CD4-positive, alpha-beta T cell (primary cell): ENCODE measurements at regions not wholly inside any gene's neighbourhood (a gene's known extent, or its start where the extent isn't known, plus 50 kb on each side); places are given as distances from the start of the nearest gene placed in this dataset.

Experiments
- ATAC-seq: fragments of 200-7000 bp; cut with Tn5 transposase; one replicate; pipeline ENCODE4 v1.10.0; 2022; ENCODE audit warnings: mild to moderate bottlenecking; ENCODE audit not compliant: poor library complexity
- CTCF ChIA-PET: fragments of 350-600 bp; sonication (Branson Sonifier 250); formaldehyde crosslinking; loops from one replicate; lab custom pipeline; 2021; ENCODE audit warnings: antibody characterized with exemption, inconsistent platforms; lab: Charles Lee
- POLR2A ChIA-PET: fragments of 350-600 bp; sonication (Branson Sonifier 250); formaldehyde crosslinking; loops from one replicate; lab custom pipeline; 2021; ENCODE audit warnings: antibody characterized with exemption, inconsistent platforms; lab: Charles Lee
- DNase-seq, 14 experiments: peaks; one replicate each; pipeline ENCODE4 v3.0.0-alpha.2; 2013 to 2020; ENCODE audit warnings: mixed read lengths in 2 of 14
- H3K27ac ChIP-seq, 2 donors: one replicate each; pipeline versions ENCODE4 v1.5.1 to v1.7.0; 2013; ENCODE audit warnings: low read length in 2 of 2, low read depth in 1 of 2, mild to moderate bottlenecking in 1 of 2
- H3K27me3 ChIP-seq, 2 experiments: 1 replicate in 1 of 2; 2 replicates in 1 of 2; pipeline versions ENCODE4 v1.6.1 to v1.7.0; 2013; ENCODE audit warnings: low read length in 2 of 2, control low read depth in 1 of 2, mild to moderate bottlenecking in 1 of 2, moderate library complexity in 1 of 2; ENCODE audit not compliant: insufficient read depth in 2 of 2, control insufficient read depth in 1 of 2
- H3K36me3 ChIP-seq: one replicate; pipeline ENCODE4 v1.6.1; 2013; ENCODE audit warnings: low read length, control low read depth; ENCODE audit not compliant: insufficient read depth
- H3K4me1 ChIP-seq: one replicate; pipeline ENCODE4 v1.6.1; 2013; ENCODE audit warnings: low read length, control low read depth; ENCODE audit not compliant: insufficient read depth
- H3K4me3 ChIP-seq: one replicate; pipeline ENCODE4 v1.5.1; 2013; ENCODE audit warnings: mild to moderate bottlenecking, low read length, moderate library complexity
- H3K9me3 ChIP-seq, 2 experiments: 1 replicate in 1 of 2; 2 replicates in 1 of 2; pipeline versions ENCODE4 v1.6.1 to v1.7.0; 2013; ENCODE audit warnings: low read length in 2 of 2, mild to moderate bottlenecking in 2 of 2, control low read depth in 1 of 2, moderate library complexity in 1 of 2; ENCODE audit not compliant: control insufficient read depth in 1 of 2, insufficient read depth in 1 of 2
- H3K27ac Mint-ChIP-seq: one replicate; pipeline ENCODE4 v1.8.0; 2020; ENCODE audit warnings: mixed read lengths
- H3K27me3 Mint-ChIP-seq: one replicate; pipeline ENCODE4 v1.8.0; 2021; ENCODE audit warnings: mixed read lengths
- H3K36me3 Mint-ChIP-seq: one replicate; pipeline ENCODE4 v1.8.0; 2021; ENCODE audit warnings: low read depth, mixed read lengths
- H3K4me1 Mint-ChIP-seq: one replicate; pipeline ENCODE4 v1.8.0; 2021; ENCODE audit warnings: low read depth, mixed read lengths
- H3K4me3 Mint-ChIP-seq: one replicate; pipeline ENCODE4 v1.8.0; 2020; ENCODE audit warnings: mild to moderate bottlenecking, mixed read lengths
- H3K9me3 Mint-ChIP-seq: one replicate; pipeline ENCODE4 v1.8.0; 2020; ENCODE audit warnings: mixed read lengths
- CTCF ChIP-seq: fragments of 200-600 bp; IDR thresholded peaks from one replicate; pipeline ENCODE4 v1.8.0; 2022; ENCODE audit warnings: antibody characterized with exemption, mild to moderate bottlenecking
- intact Hi-C, 2 experiments: fragments of 100-400 bp; cut with DNase I in 1 of 2; cut with micrococcal nuclease in 1 of 2; formaldehyde crosslinking; loops; one replicate each; pipeline versions ENCODE4 v1.15.1 to v1.9.0; 2023 to 2025; cut with DNase I, micrococcal nuclease

DNA sequence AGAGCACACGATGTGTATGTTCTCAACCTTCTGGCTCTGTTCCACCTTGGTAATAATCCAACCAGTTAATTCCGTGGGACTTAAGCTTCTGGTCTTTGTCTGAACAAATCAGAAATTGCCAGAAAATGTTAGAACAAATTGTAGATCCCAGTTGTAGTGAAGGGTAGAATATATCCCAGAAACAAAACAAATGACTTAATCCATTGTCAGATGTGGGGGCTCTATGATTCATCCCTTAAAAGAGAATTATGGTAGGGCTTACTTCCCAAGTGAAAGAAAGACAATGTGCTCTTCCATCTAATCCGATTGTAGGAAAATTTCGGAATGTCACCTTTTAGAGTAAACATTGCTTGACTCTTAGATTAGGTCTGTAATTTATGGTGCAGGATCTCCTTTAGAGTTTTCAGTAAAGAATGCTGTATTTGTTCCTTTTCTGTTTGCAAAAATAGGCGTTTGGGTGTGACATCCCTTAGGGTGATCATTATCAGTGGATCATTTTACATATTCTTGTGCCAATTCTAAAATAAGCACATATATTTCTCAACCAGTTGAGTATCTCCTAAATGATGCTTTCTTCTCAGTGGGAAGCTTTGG lies 234.5 kb upstream of the ZNF217 start:
- Mint-ChIP-seq H3K4me1 (peaks cover 52% of the 10 kb centered on the region), H3K27ac (peak overlapping the region; percentile 70), H3K4me3 (peak overlapping the region; percentile 72), H3K9me3 (no peaks in the 10 kb centered on the region), H3K27me3 (no peaks in the 10 kb centered on the region), H3K36me3 (no peaks in the 10 kb centered on the region)
- ChIA-PET POLR2A (interaction anchor here (0.8 to 1.5 kb wide), 6 partner anchors 11 to 218 kb away, joined by 3 to 6 read pairs (median 4); no protein-coding TSS in a partner anchor), CTCF (interaction anchor here (1.0 to 1.2 kb wide), 3 partner anchors 12 to 37 kb away, joined by 3 read pairs; no protein-coding TSS in a partner anchor)
- TF ChIP-seq CTCF = no peak
- peaks cover 7% of the 10 kb centered on the region for H3K4me1 ChIP-seq
- H3K27me3 ChIP-seq = no peaks in the 10 kb centered on the region
- H3K4me3 ChIP-seq = no peak overlapping the region
- DNase-seq = no peak
- no peak overlapping the region for H3K27ac ChIP-seq
- H3K9me3 ChIP-seq = no peaks in the 10 kb centered on the region
- intact Hi-C loops = loop anchor here (5.0 kb wide), 1 partner anchor 39 kb away; no protein-coding TSS in a partner anchor
- H3K36me3 ChIP-seq = no peaks in the 10 kb centered on the region
- no peak for ATAC-seq

DNA sequence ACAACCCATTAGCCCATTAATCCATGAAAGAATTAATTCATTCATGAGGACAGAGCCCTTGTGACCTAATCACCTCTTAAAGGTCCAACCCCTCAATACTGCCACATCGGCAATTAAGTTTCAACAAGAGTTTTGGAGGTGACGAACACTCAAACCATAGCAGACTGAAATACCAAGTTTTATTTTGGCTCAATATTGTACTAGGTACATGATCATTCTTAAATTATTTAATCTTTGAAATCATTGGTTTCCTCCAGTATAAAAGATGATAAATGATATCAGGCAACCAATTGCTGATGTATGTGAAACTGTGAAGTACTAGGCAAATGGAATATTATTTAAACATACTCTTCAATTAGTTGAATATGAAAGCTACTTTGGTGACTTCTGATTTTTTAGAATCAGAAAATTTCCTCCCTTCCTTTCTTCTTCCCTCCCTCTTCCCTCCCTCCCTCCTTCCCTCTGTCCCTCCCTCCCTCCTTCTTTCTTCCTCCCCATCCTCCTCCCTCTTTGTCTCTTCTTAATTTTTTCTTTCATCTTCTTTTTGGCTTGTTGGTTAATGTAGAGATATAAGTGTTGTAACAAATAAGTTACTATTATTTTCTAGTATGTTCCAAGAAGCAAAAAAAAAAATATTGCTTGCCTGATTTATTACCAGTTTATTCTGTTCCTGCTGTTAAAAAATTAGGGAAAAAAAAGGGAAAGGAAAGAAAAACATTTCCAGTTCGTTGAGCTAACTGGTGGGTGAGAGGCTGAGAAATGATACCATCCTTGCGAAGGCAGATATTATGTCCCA lies 233.9 kb upstream of the ZNF217 start:
- POLR2A ChIA-PET = interaction anchor here (0.8 to 1.5 kb wide), 5 partner anchors 11 to 218 kb away, joined by 3 to 6 read pairs (median 3); no protein-coding TSS in a partner anchor
- Histone ChIP-seq H3K4me1 (peaks cover 7% of the 10 kb centered on the region), H3K27me3 (no peaks in the 10 kb centered on the region), H3K4me3 (no peak overlapping the region), H3K36me3 (no peaks in the 10 kb centered on the region), H3K9me3 (no peaks in the 10 kb centered on the region), H3K27ac (no peak overlapping the region)
- DNase-seq = no peak
- no peaks in the 10 kb centered on the region for H3K9me3 Mint-ChIP-seq
- intact Hi-C loops = loop anchor here (5.0 kb wide), 1 partner anchor 40 kb away; no protein-coding TSS in a partner anchor
- TF ChIP-seq CTCF = no peak
- H3K4me1 Mint-ChIP-seq = peaks cover 45% of the 10 kb centered on the region
- peak overlapping the region; percentile 52 for H3K27ac Mint-ChIP-seq
- CTCF ChIA-PET = interaction anchor here (1.1 to 1.2 kb wide), 2 partner anchors 11 to 37 kb away, joined by 3 read pairs; no protein-coding TSS in a partner anchor
- no peak for ATAC-seq
- no peaks in the 10 kb centered on the region for H3K27me3 Mint-ChIP-seq
- peak overlapping the region; percentile 4 for H3K4me3 Mint-ChIP-seq
- no peaks in the 10 kb centered on the region for H3K36me3 Mint-ChIP-seq

DNA sequence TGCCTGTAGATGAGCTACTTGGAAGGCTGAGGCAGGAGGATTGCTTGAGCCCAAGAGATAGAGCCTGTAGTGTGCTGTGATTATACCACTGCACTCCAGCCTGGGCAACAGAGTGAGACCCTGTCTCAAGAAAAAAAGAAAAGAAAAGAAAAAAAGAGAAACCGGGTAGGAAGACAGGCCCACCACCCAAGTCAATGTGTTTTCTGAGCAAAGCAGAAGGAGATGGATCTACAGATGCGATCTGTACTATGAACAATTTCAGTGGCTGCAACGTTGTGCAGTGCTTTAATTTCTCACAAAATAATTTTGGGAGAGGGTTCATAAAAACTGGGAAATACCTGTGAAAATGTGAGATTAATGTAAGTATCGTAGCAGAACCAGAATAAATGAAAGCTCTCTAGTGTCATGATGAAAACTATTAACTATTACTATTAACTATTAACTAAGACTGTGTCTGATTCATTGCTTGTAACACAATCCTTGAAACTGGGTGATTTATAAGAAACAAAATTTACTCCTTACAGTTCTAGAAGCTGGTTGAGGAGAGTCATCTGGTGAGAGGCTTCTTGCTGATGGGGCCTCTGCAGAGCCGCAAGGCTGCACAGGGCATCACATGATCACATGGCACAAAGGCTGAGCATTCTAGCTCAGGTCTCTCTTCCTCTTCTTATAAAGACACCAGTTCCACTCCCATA lies 233.1 kb upstream of the ZNF217 start:
- no peak for TF ChIP-seq CTCF
- H3K27me3 Mint-ChIP-seq = no peaks in the 10 kb centered on the region
- peak overlapping the region; percentile 52 for H3K27ac Mint-ChIP-seq
- Histone ChIP-seq H3K4me3 (no peak overlapping the region), H3K9me3 (no peaks in the 10 kb centered on the region), H3K4me1 (peaks cover 7% of the 10 kb centered on the region), H3K27me3 (no peaks in the 10 kb centered on the region), H3K27ac (no peak overlapping the region), H3K36me3 (no peaks in the 10 kb centered on the region)
- H3K4me1 Mint-ChIP-seq = peaks cover 40% of the 10 kb centered on the region
- ATAC-seq = no peak
- intact Hi-C loops = loop anchor here (5.0 kb wide), 1 partner anchor 41 kb away; no protein-coding TSS in a partner anchor
- ChIA-PET CTCF (no interaction called here), POLR2A (no interaction called here)
- H3K4me3 Mint-ChIP-seq = peak overlapping the region; percentile 4
- H3K36me3 Mint-ChIP-seq = no peaks in the 10 kb centered on the region
- DNase-seq = no peak
- H3K9me3 Mint-ChIP-seq = no peaks in the 10 kb centered on the region
